Parathyroid adenoma (tissue), 2 donors: ENCODE measurements at regions not wholly inside any gene's neighbourhood (a gene's known extent, or its start where the extent isn't known, plus 50 kb on each side); places are given as distances from the start of the nearest gene placed in this dataset.

Experiments
- H2AFZ ChIP-seq: fragments of 300-600 bp; sonication (generic); one replicate; pipeline ENCODE4 v1.7.0; 2017; ENCODE audit warnings: antibody characterized with exemption, mild to moderate bottlenecking
- H3K27ac ChIP-seq: fragments of 300-600 bp; sonication (generic); one replicate; pipeline ENCODE4 v1.7.0; 2017
- H3K27me3 ChIP-seq: fragments of 300-600 bp; sonication (generic); one replicate; pipeline ENCODE4 v1.7.0; 2017; ENCODE audit warnings: low read length; ENCODE audit not compliant: control insufficient read depth, insufficient read depth
- H3K36me3 ChIP-seq: fragments of 300-600 bp; sonication (generic); one replicate; pipeline ENCODE4 v1.7.0; 2017; ENCODE audit warnings: low read length; ENCODE audit not compliant: control insufficient read depth, insufficient read depth
- H3K4me1 ChIP-seq: fragments of 300-600 bp; sonication (generic); one replicate; pipeline ENCODE4 v1.7.0; 2017; ENCODE audit warnings: control low read depth
- H3K4me2 ChIP-seq: fragments of 300-600 bp; sonication (generic); one replicate; pipeline ENCODE4 v1.7.0; 2017; ENCODE audit warnings: low read length
- H3K4me3 ChIP-seq: fragments of 300-600 bp; sonication (generic); one replicate; pipeline ENCODE4 v1.7.0; 2017; ENCODE audit warnings: low read depth, low read length
- H3K79me2 ChIP-seq: fragments of 300-600 bp; sonication (generic); one replicate; pipeline ENCODE4 v1.7.0; 2017; ENCODE audit warnings: control low read depth
- H3K9ac ChIP-seq: fragments of 300-600 bp; sonication (generic); one replicate; pipeline ENCODE4 v1.7.0; 2017; ENCODE audit warnings: mild to moderate bottlenecking
- H3K9me3 ChIP-seq: fragments of 300-600 bp; sonication (generic); one replicate; pipeline ENCODE4 v1.7.0; 2017; ENCODE audit warnings: low read length; ENCODE audit not compliant: control insufficient read depth
- CTCF ChIP-seq: fragments of 300-600 bp; sonication (generic); IDR thresholded peaks from one replicate; pipeline ENCODE4 v1.7.0; 2017; ENCODE audit warnings: antibody characterized with exemption, mild to moderate bottlenecking
- donor health status: primary hyperparathyroidism.

GRCh38 chr12:114931025-114931424 is 247.1 kb upstream of the TBX3 start:
- no peaks in the 10 kb centered on the region for H3K9me3 ChIP-seq
- H3K9ac ChIP-seq, result no peak overlapping the region
- no peaks in the 10 kb centered on the region for H3K79me2 ChIP-seq
- no peaks in the 10 kb centered on the region for H3K27me3 ChIP-seq
- H2AFZ ChIP-seq, result no peak overlapping the region
- H3K27ac ChIP-seq, result no peak overlapping the region
- H3K4me2 ChIP-seq, result no peak overlapping the region
- no peaks in the 10 kb centered on the region for H3K36me3 ChIP-seq
- TF ChIP-seq CTCF, result no peak
- no peak overlapping the region for H3K4me3 ChIP-seq
- H3K4me1 ChIP-seq, result no peaks in the 10 kb centered on the region

- no peak for TF ChIP-seq CTCF
- Histone ChIP-seq H2AFZ (no peak overlapping the region), H3K27ac (no peak overlapping the region), H3K36me3 (no peaks in the 10 kb centered on the region), H3K9ac (no peak overlapping the region), H3K4me2 (no peak overlapping the region), H3K9me3 (no peaks in the 10 kb centered on the region), H3K79me2 (no peaks in the 10 kb centered on the region), H3K4me1 (no peaks in the 10 kb centered on the region), H3K4me3 (no peak overlapping the region), H3K27me3 (no peaks in the 10 kb centered on the region)
Observed at GRCh38 chr12:114926341-114926740, 242.4 kb upstream of the TBX3 start.

GRCh38 chr12:114924946-114925475 is 241.0 kb upstream of the TBX3 start:
- no peak overlapping the region for H3K9ac ChIP-seq
- H3K4me2 ChIP-seq, result no peak overlapping the region

GRCh38 chr12:114921781-114922180 is 237.8 kb upstream of the TBX3 start:
- Histone ChIP-seq H3K9me3 (no peaks in the 10 kb centered on the region), H3K4me1 (no peaks in the 10 kb centered on the region), H3K4me3 (no peak overlapping the region), H3K79me2 (no peaks in the 10 kb centered on the region), H3K36me3 (no peaks in the 10 kb centered on the region), H3K9ac (no peak overlapping the region), H3K27me3 (no peaks in the 10 kb centered on the region), H2AFZ (no peak overlapping the region), H3K27ac (no peak overlapping the region), H3K4me2 (no peak overlapping the region)
- TF ChIP-seq CTCF, result no peak

More at GRCh38 chr12:114924946-114925475, 241.0 kb upstream of the TBX3 start:
- Histone ChIP-seq H3K36me3 (no peaks in the 10 kb centered on the region), H2AFZ (no peak overlapping the region), H3K4me3 (no peak overlapping the region), H3K79me2 (no peaks in the 10 kb centered on the region), H3K4me1 (no peaks in the 10 kb centered on the region), H3K9me3 (no peaks in the 10 kb centered on the region), H3K27ac (no peak overlapping the region), H3K27me3 (no peaks in the 10 kb centered on the region)
- TF ChIP-seq CTCF, result no peak

GRCh38 chr12:114920771-114921554 is 237.0 kb upstream of the TBX3 start:
- Histone ChIP-seq H3K4me2 (no peak overlapping the region), H3K4me1 (no peaks in the 10 kb centered on the region), H3K9ac (no peak overlapping the region), H3K27ac (no peak overlapping the region), H3K79me2 (no peaks in the 10 kb centered on the region), H3K4me3 (no peak overlapping the region), H3K27me3 (no peaks in the 10 kb centered on the region), H3K36me3 (no peaks in the 10 kb centered on the region), H3K9me3 (no peaks in the 10 kb centered on the region), H2AFZ (no peak overlapping the region)
- TF ChIP-seq CTCF, result no peak
